Cardiac muscle cell (in vitro differentiated cells and primary cell): ENCODE measurements at regions not wholly inside any gene's neighbourhood (a gene's known extent, or its start where the extent isn't known, plus 50 kb on each side); places are given as distances from the start of the nearest gene placed in this dataset.

Experiments
- DNase-seq, 2 donors: peaks; one replicate each; pipeline versions ENCODE4 v3.0.0 to v3.0.0-alpha.2; 2010 to 2017; ENCODE audit warnings: low read depth in 1 of 2, low spot score in 1 of 2
- H3K27ac ChIP-seq: fragments of 200-600 bp; sonication (generic); 2 replicates; pipeline ENCODE4 v1.5.1; 2016
- H3K27me3 ChIP-seq: fragments of 200-600 bp; sonication (generic); 2 replicates; pipeline ENCODE4 v1.6.0; 2016; ENCODE audit warnings: control low read depth
- H3K36me3 ChIP-seq: fragments of 200-600 bp; sonication (generic); 2 replicates; pipeline ENCODE4 v1.5.1; 2016; ENCODE audit warnings: control low read depth
- H3K4me1 ChIP-seq: fragments of 200-600 bp; sonication (generic); 2 replicates; pipeline ENCODE4 v1.8.1; 2017; ENCODE audit warnings: low read depth, mild to moderate bottlenecking, mixed run types
- H3K4me3 ChIP-seq: fragments of 200-600 bp; sonication (generic); 2 replicates; pipeline ENCODE4 v1.5.1; 2016; ENCODE audit warnings: mild to moderate bottlenecking
- H3K9me3 ChIP-seq: fragments of 200-600 bp; sonication (generic); 2 replicates; pipeline ENCODE4 v1.5.1; 2017; ENCODE audit warnings: low read depth, mild to moderate bottlenecking, control low read depth
- TF ChIP-seq, protein P1 (sequence below): IDR thresholded peaks from 2 replicates; pipeline ENCODE4 v1.5.1; 2012; ENCODE audit warnings: low read depth, mild to moderate bottlenecking, low read length

DNA sequence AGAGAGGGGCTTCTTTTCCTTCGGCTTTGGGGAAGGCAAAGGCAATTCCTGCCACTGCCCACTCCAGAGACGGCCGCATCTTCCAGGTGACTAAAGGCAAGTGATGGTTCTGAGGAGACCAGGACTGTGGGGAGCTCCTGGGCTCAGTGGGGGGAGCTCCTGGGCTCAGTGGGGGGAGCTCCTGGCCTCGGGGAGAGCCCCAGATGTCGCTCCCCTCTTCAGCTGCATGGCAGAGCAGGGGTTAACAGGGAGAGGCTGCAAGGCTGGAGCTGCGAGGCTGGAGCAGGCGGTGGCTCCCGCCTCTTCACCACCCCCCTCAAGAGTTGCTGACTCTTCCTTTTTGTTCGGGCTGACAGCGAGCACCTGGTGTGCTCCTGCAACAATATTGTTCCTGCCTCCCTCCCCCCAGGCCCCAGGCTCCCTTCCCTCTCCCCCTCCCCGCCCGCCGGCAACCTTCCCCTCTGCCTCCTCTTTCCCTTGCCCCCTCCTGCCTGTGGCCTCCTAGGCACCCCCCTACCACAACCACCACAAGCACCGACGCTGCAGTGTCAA is 56.3 kb upstream of the LBX1 start:
- H3K4me1 ChIP-seq, result peaks cover 12% of the 10 kb centered on the region
- H3K27ac ChIP-seq, result no peak overlapping the region
- DNase-seq, result no peak

DNA sequence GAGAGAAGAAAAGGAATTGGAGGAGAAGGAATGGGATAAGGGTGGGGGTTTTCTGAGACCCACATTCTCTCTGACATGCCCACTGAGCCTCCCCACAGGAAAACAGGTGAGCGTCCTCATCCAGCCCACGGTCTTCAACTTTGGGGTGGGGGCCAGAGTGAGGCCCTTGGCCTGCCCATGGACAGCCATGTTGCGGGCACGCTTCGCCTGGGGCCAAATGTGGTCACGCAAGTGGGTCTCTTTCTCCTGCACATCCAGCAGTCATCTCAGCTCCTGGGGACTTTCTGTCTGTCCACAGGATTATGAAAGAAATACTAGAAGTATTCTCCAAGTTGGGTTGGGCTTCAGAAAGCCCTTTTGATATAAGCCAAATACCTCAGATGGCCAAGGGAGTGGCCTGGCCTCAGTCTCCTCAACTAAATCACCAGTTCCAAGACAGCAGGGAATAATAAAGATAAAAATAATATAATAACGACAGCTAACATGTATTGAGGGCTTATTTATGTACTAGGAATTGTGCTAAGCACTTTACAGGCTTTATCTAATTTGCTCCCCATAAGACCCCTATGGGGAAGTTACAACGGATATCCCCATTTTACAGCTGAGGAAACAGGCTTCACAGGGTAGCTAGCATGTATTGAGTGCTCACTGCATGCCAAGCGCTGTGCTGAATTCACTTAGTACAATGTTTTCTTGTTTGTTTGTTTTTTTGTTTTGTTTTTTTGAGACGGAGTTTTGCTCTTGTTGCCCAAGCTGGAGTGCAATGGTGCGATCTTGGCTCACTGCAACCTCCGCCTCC is 57.2 kb upstream of the LBX1 start:
- no peaks in the 10 kb centered on the region for H3K36me3 ChIP-seq
- H3K4me3 ChIP-seq, result no peak overlapping the region
- peaks cover 12% of the 10 kb centered on the region for H3K4me1 ChIP-seq
- DNase-seq, result no peak
- no peak overlapping the region for H3K27ac ChIP-seq
- TF ChIP-seq, protein P1, sequence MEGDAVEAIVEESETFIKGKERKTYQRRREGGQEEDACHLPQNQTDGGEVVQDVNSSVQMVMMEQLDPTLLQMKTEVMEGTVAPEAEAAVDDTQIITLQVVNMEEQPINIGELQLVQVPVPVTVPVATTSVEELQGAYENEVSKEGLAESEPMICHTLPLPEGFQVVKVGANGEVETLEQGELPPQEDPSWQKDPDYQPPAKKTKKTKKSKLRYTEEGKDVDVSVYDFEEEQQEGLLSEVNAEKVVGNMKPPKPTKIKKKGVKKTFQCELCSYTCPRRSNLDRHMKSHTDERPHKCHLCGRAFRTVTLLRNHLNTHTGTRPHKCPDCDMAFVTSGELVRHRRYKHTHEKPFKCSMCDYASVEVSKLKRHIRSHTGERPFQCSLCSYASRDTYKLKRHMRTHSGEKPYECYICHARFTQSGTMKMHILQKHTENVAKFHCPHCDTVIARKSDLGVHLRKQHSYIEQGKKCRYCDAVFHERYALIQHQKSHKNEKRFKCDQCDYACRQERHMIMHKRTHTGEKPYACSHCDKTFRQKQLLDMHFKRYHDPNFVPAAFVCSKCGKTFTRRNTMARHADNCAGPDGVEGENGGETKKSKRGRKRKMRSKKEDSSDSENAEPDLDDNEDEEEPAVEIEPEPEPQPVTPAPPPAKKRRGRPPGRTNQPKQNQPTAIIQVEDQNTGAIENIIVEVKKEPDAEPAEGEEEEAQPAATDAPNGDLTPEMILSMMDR, result no peak
- peaks cover 63% of the 10 kb centered on the region for H3K27me3 ChIP-seq
- H3K9me3 ChIP-seq, result no peaks in the 10 kb centered on the region

More for the DNA sequence above, 56.3 kb upstream of the LBX1 start:
- TF ChIP-seq, protein P1, result no peak
- no peaks in the 10 kb centered on the region for H3K9me3 ChIP-seq
- H3K27me3 ChIP-seq, result peaks cover 56% of the 10 kb centered on the region
- H3K4me3 ChIP-seq, result no peak overlapping the region
- no peaks in the 10 kb centered on the region for H3K36me3 ChIP-seq

DNA sequence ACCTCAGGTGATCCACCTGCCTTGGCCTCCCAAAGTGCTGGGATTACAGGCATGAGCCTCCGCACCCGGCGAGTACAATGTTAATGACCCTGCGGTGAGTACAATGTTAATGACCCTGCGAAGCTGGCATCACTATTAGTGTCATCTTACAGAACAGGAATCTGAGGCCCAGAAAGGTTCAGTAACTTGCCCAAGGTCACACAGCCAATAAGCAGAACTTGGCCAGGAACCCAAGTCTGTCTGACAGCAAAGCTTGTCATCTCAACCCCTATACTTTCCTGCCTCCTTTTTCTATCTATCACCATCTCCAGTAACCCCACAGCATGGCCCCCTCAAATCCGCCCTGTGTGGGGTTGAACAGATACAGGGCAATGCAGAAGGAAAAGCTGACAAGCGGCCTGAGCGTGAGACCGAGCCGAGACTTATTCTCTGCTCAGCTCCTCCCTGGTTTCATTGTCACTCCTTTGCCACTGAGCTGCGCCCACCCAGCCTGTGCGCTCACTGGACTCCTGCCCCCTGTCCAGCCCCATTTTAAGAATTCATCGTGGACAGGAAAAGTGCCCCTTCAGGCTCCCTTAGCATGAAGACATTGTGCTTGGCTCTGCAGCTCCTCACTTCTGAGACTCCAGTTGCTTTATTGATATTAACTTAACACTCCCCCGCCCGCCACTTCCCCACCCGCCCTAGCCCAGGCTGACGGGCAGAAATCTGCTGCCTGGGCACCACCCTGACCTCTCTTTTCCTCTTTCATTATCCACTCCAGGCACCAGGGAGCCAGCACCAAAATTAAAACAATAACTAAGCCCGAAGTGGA is 58.1 kb upstream of the LBX1 start:
- H3K4me3 ChIP-seq, result no peak overlapping the region

DNA sequence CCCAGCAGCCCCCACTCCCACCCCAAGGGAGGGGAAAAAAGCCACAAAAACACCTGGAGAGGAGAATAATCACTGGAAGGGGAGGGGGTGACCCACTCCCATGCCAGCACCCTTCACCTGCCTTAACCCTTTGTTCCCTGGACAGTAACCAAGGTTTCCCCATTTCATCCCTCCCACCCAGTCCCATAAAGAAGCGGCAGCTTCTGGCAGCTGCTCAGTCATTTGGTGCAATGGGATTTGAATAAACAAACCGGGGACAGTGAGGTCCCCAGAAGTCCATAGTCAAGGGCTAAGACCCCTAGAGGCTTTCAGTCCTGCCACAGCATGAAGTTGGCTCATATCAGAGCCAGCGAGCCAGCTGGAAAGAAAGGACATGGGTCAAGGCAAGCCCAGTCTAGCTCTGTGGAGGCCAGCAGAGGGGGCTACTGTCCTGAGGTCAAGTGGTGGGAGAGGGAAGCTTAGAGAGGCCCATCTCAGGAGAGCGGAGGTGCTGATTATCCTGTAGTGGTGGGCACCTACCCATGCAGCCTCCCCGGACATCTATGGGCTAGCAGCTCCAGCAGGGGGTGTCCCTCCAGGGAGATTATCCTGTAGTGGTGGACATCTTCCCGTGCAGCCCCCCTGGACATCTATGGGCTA is 58.9 kb upstream of the LBX1 start:
- DNase-seq, result peak; percentile 39 to 74
- H3K27me3 ChIP-seq, result peaks cover 63% of the 10 kb centered on the region
- no peaks in the 10 kb centered on the region for H3K9me3 ChIP-seq
- TF ChIP-seq, protein P1, result peak; percentile 38
- H3K27ac ChIP-seq, result no peak overlapping the region
- no peak overlapping the region for H3K4me3 ChIP-seq
- H3K4me1 ChIP-seq, result peaks cover 9% of the 10 kb centered on the region
- no peaks in the 10 kb centered on the region for H3K36me3 ChIP-seq

More for the DNA sequence above, 58.1 kb upstream of the LBX1 start:
- H3K9me3 ChIP-seq, result no peaks in the 10 kb centered on the region
- peaks cover 12% of the 10 kb centered on the region for H3K4me1 ChIP-seq
- H3K36me3 ChIP-seq, result no peaks in the 10 kb centered on the region
- DNase-seq, result no peak
- TF ChIP-seq, protein P1, result no peak
- H3K27me3 ChIP-seq, result peaks cover 63% of the 10 kb centered on the region
- H3K27ac ChIP-seq, result no peak overlapping the region

DNA sequence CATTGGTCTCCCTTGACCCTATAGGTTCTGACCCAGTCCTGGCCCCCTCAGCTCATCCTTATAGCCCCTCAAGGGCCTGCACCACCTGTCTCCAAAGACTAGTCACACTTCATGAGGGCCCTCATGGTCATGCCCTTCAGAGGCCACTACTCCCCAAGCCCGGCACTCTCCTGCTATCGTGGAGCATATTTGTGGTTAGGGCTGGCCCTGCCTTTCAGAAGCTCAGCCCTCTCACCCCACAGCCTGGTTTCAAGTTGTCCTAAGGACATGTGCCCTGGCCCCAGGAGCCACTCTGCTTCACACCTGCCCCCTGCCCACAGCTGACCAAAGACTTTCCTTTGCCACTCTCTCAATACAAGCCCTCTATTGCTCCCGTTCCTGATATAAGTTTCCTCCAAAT is 60.3 kb upstream of the LBX1 start:
- peaks cover 58% of the 10 kb centered on the region for H3K27me3 ChIP-seq
- no peak overlapping the region for H3K27ac ChIP-seq
- no peaks in the 10 kb centered on the region for H3K9me3 ChIP-seq
- H3K36me3 ChIP-seq, result no peaks in the 10 kb centered on the region
- DNase-seq, result no peak
- no peak overlapping the region for H3K4me3 ChIP-seq
- TF ChIP-seq, protein P1, result no peak
- peaks cover 14% of the 10 kb centered on the region for H3K4me1 ChIP-seq
